CD14-positive monocyte (primary cell): ENCODE measurements at regions not wholly inside any gene's neighbourhood (a gene's known extent, or its start where the extent isn't known, plus 50 kb on each side); places are given as distances from the start of the nearest gene placed in this dataset.

ENCODE experiments used
- DNase-seq, 3 donors: peaks; one replicate each; pipeline ENCODE4 v3.0.0-alpha.2; 2011 to 2022
- H2AFZ ChIP-seq: 2 replicates; pipeline ENCODE4 v1.6.0; 2012; ENCODE audit warnings: mild to moderate bottlenecking, low read depth, low read length, inconsistent platforms; ENCODE audit not compliant: insufficient read depth, poor library complexity, severe bottlenecking
- H3K27ac ChIP-seq, 2 donors: 1 replicate in 1 of 2; 2 replicates in 1 of 2; pipeline ENCODE4 v1.5.1; 2012 to 2013; ENCODE audit warnings: low read length in 2 of 2, control low read depth in 1 of 2, inconsistent platforms in 1 of 2, low read depth in 1 of 2, mild to moderate bottlenecking in 1 of 2
- H3K27me3 ChIP-seq, 2 donors: one replicate each; pipeline versions ENCODE4 v1.6.0 to v1.6.1; 2011 to 2013; ENCODE audit warnings: low read length in 2 of 2; ENCODE audit not compliant: control insufficient read depth in 2 of 2, insufficient read depth in 2 of 2
- H3K36me3 ChIP-seq, 2 donors: replicated peaks in 1 of 2; 1 replicate in 1 of 2; 2 replicates in 1 of 2; pipeline versions ENCODE4 v1.5.1 to v1.6.1; 2012 to 2013; ENCODE audit warnings: low read length in 2 of 2, control low read depth in 1 of 2, inconsistent platforms in 1 of 2, mild to moderate bottlenecking in 1 of 2; ENCODE audit not compliant: insufficient read depth in 2 of 2, control insufficient read depth in 1 of 2
- H3K4me1 ChIP-seq, 2 donors: 1 replicate in 1 of 2; 2 replicates in 1 of 2; pipeline versions ENCODE4 v1.5.1 to v1.6.1; 2012 to 2013; ENCODE audit warnings: low read length in 2 of 2, control low read depth in 1 of 2, inconsistent platforms in 1 of 2, mild to moderate bottlenecking in 1 of 2, moderate library complexity in 1 of 2; ENCODE audit not compliant: insufficient read depth in 2 of 2, control insufficient read depth in 1 of 2
- H3K4me2 ChIP-seq: replicated peaks from 2 replicates; pipeline ENCODE3; 2012; ENCODE audit warnings: low read length, moderate library complexity, mild to moderate bottlenecking; ENCODE audit not compliant: poor library complexity, severe bottlenecking; ENCODE audit errors: extremely low read depth
- H3K4me3 ChIP-seq, 3 experiments: fragments of 200-600 bp in 1 of 3; sonication (generic) in 1 of 3; replicated peaks in 1 of 3; 1 replicate in 2 of 3; 2 replicates in 1 of 3; pipeline ENCODE4 v1.5.1; 2011 to 2013; ENCODE audit warnings: low read length in 3 of 3, mild to moderate bottlenecking in 3 of 3, control low read depth in 2 of 3, low read depth in 2 of 3, inconsistent platforms in 1 of 3, moderate library complexity in 1 of 3
- H3K79me2 ChIP-seq: 2 replicates; pipeline ENCODE4 v1.6.0; 2012; ENCODE audit warnings: mild to moderate bottlenecking, control low read depth, inconsistent platforms, low read length, moderate library complexity; ENCODE audit not compliant: insufficient read depth
- H3K9ac ChIP-seq: 2 replicates; pipeline ENCODE4 v1.6.0; 2017; ENCODE audit warnings: low read length, mild to moderate bottlenecking; ENCODE audit not compliant: insufficient read depth, poor library complexity, severe bottlenecking
- H3K9me3 ChIP-seq, 2 donors: replicated peaks in 1 of 2; 1 replicate in 1 of 2; 2 replicates in 1 of 2; pipeline versions ENCODE4 v1.5.1 to v1.6.1; 2012 to 2013; ENCODE audit warnings: low read length in 2 of 2, control low read depth in 1 of 2; ENCODE audit not compliant: control insufficient read depth in 1 of 2, insufficient read depth in 1 of 2
- H4K20me1 ChIP-seq: 2 replicates; pipeline ENCODE4 v1.6.0; 2012; ENCODE audit warnings: mild to moderate bottlenecking, low read length, control low read depth, moderate library complexity; ENCODE audit not compliant: insufficient read depth
- H3K27ac Mint-ChIP-seq, 7 donors: one replicate each; pipeline ENCODE4 v1.8.0; 2020; ENCODE audit warnings: mild to moderate bottlenecking in 7 of 7, mixed read lengths in 7 of 7, moderate library complexity in 6 of 7, inconsistent platforms in 2 of 7
- H3K27me3 Mint-ChIP-seq, 3 donors: one replicate each; pipeline ENCODE4 v1.8.0; 2021 to 2022; ENCODE audit warnings: low read depth in 3 of 3, mild to moderate bottlenecking in 3 of 3, mixed read lengths in 3 of 3, moderate library complexity in 3 of 3, inconsistent platforms in 1 of 3
- H3K36me3 Mint-ChIP-seq, 2 donors: one replicate each; pipeline ENCODE4 v1.8.0; 2020; ENCODE audit warnings: mixed read lengths in 2 of 2, inconsistent platforms in 1 of 2, mild to moderate bottlenecking in 1 of 2
- H3K4me1 Mint-ChIP-seq: one replicate; pipeline ENCODE4 v1.8.0; 2020; ENCODE audit warnings: mild to moderate bottlenecking, mixed read lengths
- H3K4me3 Mint-ChIP-seq, 2 donors: one replicate each; pipeline ENCODE4 v1.8.0; 2020; ENCODE audit warnings: mild to moderate bottlenecking in 2 of 2, mixed read lengths in 2 of 2, moderate library complexity in 1 of 2
- H3K9me3 Mint-ChIP-seq, 7 donors: one replicate each; pipeline ENCODE4 v1.8.0; 2020 to 2022; ENCODE audit warnings: mixed read lengths in 7 of 7, mild to moderate bottlenecking in 6 of 7, moderate library complexity in 6 of 7, inconsistent platforms in 2 of 7
- WGBS: methylation state at CpG from one replicate; pipeline ENCODE4 v1.1.5; 2013; ENCODE audit warnings: missing lambda C conversion rate; ENCODE audit not compliant: insufficient coverage; 5-methylcytosine and 5-hydroxymethylcytosine counted together
- intact Hi-C, 2 donors: fragments of 100-400 bp; cut with micrococcal nuclease; formaldehyde crosslinking; loops; one replicate each; pipeline versions ENCODE4 v1.15.0 to v1.15.1; 2023
- TF ChIP-seq, protein P1 (sequence below): fragments of 200-600 bp; IDR thresholded peaks from one replicate; pipeline ENCODE4 v1.8.0; 2022; ENCODE audit warnings: antibody characterized with exemption, mild to moderate bottlenecking

DNA sequence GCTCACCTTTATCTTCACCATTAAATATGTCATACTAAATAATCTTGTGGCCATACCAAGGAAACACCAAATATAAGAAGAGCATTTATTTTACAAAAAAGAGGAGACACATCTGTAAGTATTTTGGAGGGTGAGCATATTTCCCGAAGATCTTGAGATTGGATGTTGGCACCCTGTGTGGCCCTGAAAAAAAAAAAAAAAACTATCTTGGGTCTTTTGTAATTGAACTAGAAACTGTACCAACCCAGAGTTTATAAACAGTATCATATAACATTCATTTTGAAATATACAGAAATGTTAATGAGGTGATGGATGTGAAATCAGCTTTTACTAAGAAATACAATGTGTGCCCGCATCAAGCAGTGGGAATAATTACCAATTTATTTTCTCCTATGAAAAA is 104.0 kb upstream of the FRMD6 start:
- Histone ChIP-seq H3K36me3 (no peaks in the 10 kb centered on the region), H3K9me3 (no peaks in the 10 kb centered on the region), H3K79me2 (no peaks in the 10 kb centered on the region), H3K4me2 (no peak overlapping the region), H2AFZ (no peak overlapping the region), H4K20me1 (no peaks in the 10 kb centered on the region), H3K4me1 (no peaks in the 10 kb centered on the region), H3K27ac (no peak overlapping the region), H3K27me3 (no peaks in the 10 kb centered on the region), H3K9ac (no peak overlapping the region), H3K4me3 (no peak overlapping the region)
- H3K9me3 Mint-ChIP-seq = peaks cover 0 to 2% (median 0%) of the 10 kb centered on the region in 7 donors
- intact Hi-C loops = no loop called here
- no CpG with 5 or more reads among the region's 2 CpGs for WGBS
- peaks cover 0 to 3% (median 3%) of the 10 kb centered on the region in 3 donors for H3K27me3 Mint-ChIP-seq
- TF ChIP-seq, protein P1, sequence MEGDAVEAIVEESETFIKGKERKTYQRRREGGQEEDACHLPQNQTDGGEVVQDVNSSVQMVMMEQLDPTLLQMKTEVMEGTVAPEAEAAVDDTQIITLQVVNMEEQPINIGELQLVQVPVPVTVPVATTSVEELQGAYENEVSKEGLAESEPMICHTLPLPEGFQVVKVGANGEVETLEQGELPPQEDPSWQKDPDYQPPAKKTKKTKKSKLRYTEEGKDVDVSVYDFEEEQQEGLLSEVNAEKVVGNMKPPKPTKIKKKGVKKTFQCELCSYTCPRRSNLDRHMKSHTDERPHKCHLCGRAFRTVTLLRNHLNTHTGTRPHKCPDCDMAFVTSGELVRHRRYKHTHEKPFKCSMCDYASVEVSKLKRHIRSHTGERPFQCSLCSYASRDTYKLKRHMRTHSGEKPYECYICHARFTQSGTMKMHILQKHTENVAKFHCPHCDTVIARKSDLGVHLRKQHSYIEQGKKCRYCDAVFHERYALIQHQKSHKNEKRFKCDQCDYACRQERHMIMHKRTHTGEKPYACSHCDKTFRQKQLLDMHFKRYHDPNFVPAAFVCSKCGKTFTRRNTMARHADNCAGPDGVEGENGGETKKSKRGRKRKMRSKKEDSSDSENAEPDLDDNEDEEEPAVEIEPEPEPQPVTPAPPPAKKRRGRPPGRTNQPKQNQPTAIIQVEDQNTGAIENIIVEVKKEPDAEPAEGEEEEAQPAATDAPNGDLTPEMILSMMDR = no peak
- no peaks in the 10 kb centered on the region for H3K4me1 Mint-ChIP-seq
- H3K36me3 Mint-ChIP-seq = no peaks in the 10 kb centered on the region
- no peak overlapping the region for H3K4me3 Mint-ChIP-seq
- no peak for DNase-seq
- H3K27ac Mint-ChIP-seq = no peak overlapping the region

DNA sequence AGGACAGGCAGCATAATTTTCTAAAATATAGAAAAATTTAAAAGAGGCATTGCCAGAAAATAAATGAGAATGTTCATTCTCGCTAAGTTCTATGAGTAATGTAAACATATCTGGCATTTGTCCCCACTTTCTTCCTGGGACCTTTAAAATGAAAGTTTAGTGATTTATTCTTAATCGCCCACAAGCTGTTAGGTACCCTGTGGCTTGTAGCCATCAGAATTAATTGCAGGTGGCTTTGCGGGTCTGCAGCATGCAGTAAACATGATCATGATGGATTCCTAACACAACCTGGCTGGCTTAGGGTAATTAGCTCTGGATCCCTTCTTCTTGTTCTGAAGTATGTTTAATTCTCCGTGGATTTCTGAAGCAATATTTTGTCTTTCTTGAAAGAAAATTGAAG is 103.5 kb upstream of the FRMD6 start:
- Histone ChIP-seq H3K4me1 (no peaks in the 10 kb centered on the region), H3K9ac (no peak overlapping the region), H3K27ac (no peak overlapping the region), H2AFZ (no peak overlapping the region), H3K36me3 (no peaks in the 10 kb centered on the region), H3K9me3 (no peaks in the 10 kb centered on the region), H3K4me2 (no peak overlapping the region), H3K79me2 (no peaks in the 10 kb centered on the region), H3K4me3 (no peak overlapping the region), H3K27me3 (no peaks in the 10 kb centered on the region), H4K20me1 (no peaks in the 10 kb centered on the region)
- peaks cover 0 to 3% (median 3%) of the 10 kb centered on the region in 3 donors for H3K27me3 Mint-ChIP-seq
- 100% methylated on average over 2 of the region's 4 CpGs for WGBS
- H3K4me1 Mint-ChIP-seq = no peaks in the 10 kb centered on the region
- intact Hi-C loops = no loop called here
- TF ChIP-seq, protein P1 = no peak
- no peaks in the 10 kb centered on the region for H3K36me3 Mint-ChIP-seq
- no peak overlapping the region for H3K4me3 Mint-ChIP-seq
- no peak for DNase-seq
- H3K9me3 Mint-ChIP-seq = peaks cover 0 to 2% (median 0%) of the 10 kb centered on the region in 7 donors
- H3K27ac Mint-ChIP-seq = no peak overlapping the region
